ENCODE measurements at regions not wholly inside any gene's neighbourhood (a gene's known extent, or its start where the extent isn't known, plus 50 kb on each side); places are given as distances from the start of the nearest gene placed in this dataset.

GRCh38 chr21:36236052-36236730 lies 79.6 kb downstream of the DOP1B start:
- no peaks in the 10 kb centered on the region for H3K9me3 ChIP-seq
- no peak for DNase-seq
- WGBS, 2 donors, result 88 to 91% methylated on average over 8 of the region's 8 CpGs
- H3K4me1 ChIP-seq, result peaks cover 0 to 4% of the 10 kb centered on the region in 2 donors
- no peaks in the 10 kb centered on the region for H3K27me3 ChIP-seq
- no peak overlapping the region for H3K27ac ChIP-seq
- H3K4me3 ChIP-seq (replicated peaks in 1 of 3), result no peak overlapping the region
- no peak for TF ChIP-seq POLR2A (IDR thresholded peaks at IDR 0.05)
- no peak for TF ChIP-seq CTCF (IDR thresholded peaks at IDR 0.05)
- H3K36me3 ChIP-seq, result no peaks in the 10 kb centered on the region
- intact Hi-C loops (cut with DNase I), result no loop called here

GRCh38 chr21:36237441-36237840 lies 80.8 kb downstream of the DOP1B start:
- no peaks in the 10 kb centered on the region for H3K36me3 ChIP-seq
- TF ChIP-seq POLR2A (IDR thresholded peaks at IDR 0.05), result no peak
- TF ChIP-seq CTCF (IDR thresholded peaks at IDR 0.05), result no peak
- no peak overlapping the region for H3K27ac ChIP-seq
- peaks cover 0 to 4% of the 10 kb centered on the region in 2 donors for H3K4me1 ChIP-seq
- no peaks in the 10 kb centered on the region for H3K9me3 ChIP-seq
- 97 to 99% methylated on average over 7 of the region's 7 CpGs for WGBS, 2 donors
- intact Hi-C loops (cut with DNase I), result no loop called here
- no peak overlapping the region for H3K4me3 ChIP-seq (replicated peaks in 1 of 3)
- H3K27me3 ChIP-seq, result no peaks in the 10 kb centered on the region
- no peak for DNase-seq

- Histone ChIP-seq H3K36me3 (no peaks in the 10 kb centered on the region), H3K4me3 (replicated peaks in 1 of 3) (no peak overlapping the region), H3K27me3 (no peaks in the 10 kb centered on the region), H3K9me3 (no peaks in the 10 kb centered on the region), H3K27ac (no peak overlapping the region), H3K4me1 (no peaks in the 10 kb centered on the region)
- intact Hi-C loops (cut with DNase I), result no loop called here
- 90 to 97% methylated on average over 9 to 17 of the region's 20 CpGs for WGBS, 2 donors
- DNase-seq, result no peak
- no peak for TF ChIP-seq POLR2A (IDR thresholded peaks at IDR 0.05)
- no peak for TF ChIP-seq CTCF (IDR thresholded peaks at IDR 0.05)
Observed at GRCh38 chr21:36239585-36239984, 80.4 kb upstream of the MORC3 start.

- no peak overlapping the region for H3K4me3 ChIP-seq (replicated peaks in 1 of 3)
- 87 to 90% methylated on average over 3 of the region's 3 CpGs for WGBS, 2 donors
Observed at GRCh38 chr21:36241717-36242116, 78.3 kb upstream of the MORC3 start.

More at GRCh38 chr21:36241717-36242116, 78.3 kb upstream of the MORC3 start:
- Histone ChIP-seq H3K27me3 (no peaks in the 10 kb centered on the region), H3K4me1 (peaks cover 7 to 8% of the 10 kb centered on the region in 2 donors), H3K36me3 (peaks cover 0 to 4% of the 10 kb centered on the region in 2 donors), H3K9me3 (no peaks in the 10 kb centered on the region), H3K27ac (no peak overlapping the region)
- TF ChIP-seq CTCF (IDR thresholded peaks at IDR 0.05) (no peak), POLR2A (IDR thresholded peaks at IDR 0.05) (no peak)
- intact Hi-C loops (cut with DNase I), result no loop called here
- no peak for DNase-seq

Measured in thyroid gland (tissue), 4 donors.